Keratinocyte (primary cell): ENCODE measurements at regions not wholly inside any gene's neighbourhood (a gene's known extent, or its start where the extent isn't known, plus 50 kb on each side); places are given as distances from the start of the nearest gene placed in this dataset.

Source experiments
- DNase-seq: peaks from one replicate; pipeline ENCODE4 v3.0.0-alpha.2; 2011; ENCODE audit warnings: low read depth, missing footprints, low spot score
- FAIRE-seq: peaks from 2 replicates; lab custom pipeline; 2011; peaks lifted over from hg19 to GRCh38; lab: Jason Lieb, UNC
- H2AFZ ChIP-seq: 2 replicates; pipeline ENCODE4 v1.6.0; 2012; ENCODE audit warnings: low read length, control low read depth, inconsistent platforms; ENCODE audit not compliant: control insufficient read depth
- H3K27ac ChIP-seq: 2 replicates; pipeline ENCODE4 v1.5.1; 2011; ENCODE audit warnings: low read length; ENCODE audit not compliant: control insufficient read depth, insufficient read depth
- H3K27me3 ChIP-seq: 3 replicates; pipeline ENCODE4 v1.6.0; 2011; ENCODE audit warnings: low read length; ENCODE audit not compliant: control insufficient read depth, insufficient read depth; ENCODE audit errors: extremely low read depth
- H3K36me3 ChIP-seq, 2 experiments: 2 replicates in 1 of 2; 3 replicates in 1 of 2; pipeline ENCODE4 v1.5.1; 2011; ENCODE audit warnings: low read length in 2 of 2, mild to moderate bottlenecking in 1 of 2; ENCODE audit not compliant: control insufficient read depth in 2 of 2, insufficient read depth in 2 of 2; ENCODE audit errors: extremely low read depth in 1 of 2
- H3K4me1 ChIP-seq: 3 replicates; pipeline ENCODE4 v1.5.1; 2011; ENCODE audit warnings: low read length; ENCODE audit not compliant: control insufficient read depth, insufficient read depth; ENCODE audit errors: extremely low read depth
- H3K4me2 ChIP-seq: 3 replicates; pipeline ENCODE4 v1.6.0; 2011; ENCODE audit warnings: low read depth, low read length; ENCODE audit not compliant: control insufficient read depth, insufficient read depth; ENCODE audit errors: extremely low read depth
- H3K4me3 ChIP-seq, 3 experiments: fragments of 200-600 bp in 1 of 3; sonication (generic) in 1 of 3; 2 replicates in 2 of 3; 3 replicates in 1 of 3; pipeline ENCODE4 v1.5.1; 2011 to 2016; ENCODE audit warnings: low read length in 3 of 3, mild to moderate bottlenecking in 3 of 3, control low read depth in 2 of 3, inconsistent platforms in 1 of 3, low read depth in 1 of 3, mixed read lengths in 1 of 3, mixed run types in 1 of 3, moderate library complexity in 1 of 3; ENCODE audit not compliant: control insufficient read depth in 2 of 3, insufficient read depth in 2 of 3; ENCODE audit errors: extremely low read depth in 1 of 3
- H3K79me2 ChIP-seq: 2 replicates; pipeline ENCODE4 v1.6.0; 2012; ENCODE audit warnings: low read length; ENCODE audit not compliant: control insufficient read depth, insufficient read depth
- H3K9ac ChIP-seq: 3 replicates; pipeline ENCODE4 v1.6.0; 2011; ENCODE audit warnings: low read length; ENCODE audit not compliant: control insufficient read depth, insufficient read depth; ENCODE audit errors: extremely low read depth
- H3K9me1 ChIP-seq: 3 replicates; pipeline ENCODE4 v1.6.0; 2011; ENCODE audit warnings: low read length; ENCODE audit not compliant: control insufficient read depth, insufficient read depth; ENCODE audit errors: extremely low read depth
- H3K9me3 ChIP-seq: 2 replicates; pipeline ENCODE4 v1.5.1; 2012; ENCODE audit warnings: low read depth, low read length; ENCODE audit not compliant: control insufficient read depth
- H4K20me1 ChIP-seq: 3 replicates; pipeline ENCODE4 v1.6.0; 2011; ENCODE audit warnings: low read length; ENCODE audit not compliant: control insufficient read depth, insufficient read depth; ENCODE audit errors: extremely low read depth
- CTCF ChIP-seq, 3 experiments: IDR thresholded peaks in 1 of 3; conservative IDR thresholded peaks in 1 of 3; optimal IDR thresholded peaks in 1 of 3; 2 replicates in 2 of 3; 3 replicates in 1 of 3; pipeline versions ENCODE3 to v1.5.1; 2011; ENCODE audit warnings: low read length in 3 of 3, mild to moderate bottlenecking in 3 of 3, moderate library complexity in 2 of 3, control low read depth in 1 of 3, inconsistent platforms in 1 of 3; ENCODE audit not compliant: insufficient read depth in 2 of 3; ENCODE audit errors: extremely low read depth in 1 of 3
- EZH2 ChIP-seq: IDR thresholded peaks from one replicate; pipeline ENCODE4 v1.6.1; 2012; ENCODE audit warnings: inconsistent platforms, mild to moderate bottlenecking, low read length, moderate library complexity
- dilution Hi-C: fragments of 300-500 bp; cut with MboI; formaldehyde crosslinking; loops from one replicate; pipeline ENCODE4 v1.7.0; 2020; ENCODE audit warnings: low sequenced_read_pairs; ENCODE audit not compliant: extremely low pct_ligation_motif_present

GRCh38 chr4:175927121-175927520, 115.1 kb upstream of the GPM6A start:
- DNase-seq (no peak), FAIRE-seq (no peak)
- no peak overlapping the region for H3K4me2 ChIP-seq

GRCh38 chr4:175929441-175929840, 117.4 kb upstream of the GPM6A start:
- no peak overlapping the region for H3K4me2 ChIP-seq
- H3K4me3 ChIP-seq, result no peak overlapping the region
- no peaks in the 10 kb centered on the region for H3K36me3 ChIP-seq
- H2AFZ ChIP-seq, result no peak overlapping the region
- TF ChIP-seq CTCF (optimal IDR thresholded peaks at IDR 0.05 in 1 of 3, IDR thresholded peaks at IDR 0.05 in 1 of 3, conservative IDR thresholded peaks at IDR 0.05 in 1 of 3; ENCODE audit: extremely low read depth in 1 of 3, insufficient read depth in 2 of 3, low read length in 3 of 3), result no peak
- no peak for TF ChIP-seq EZH2
- dilution Hi-C loops, result no loop called here
- no peak for FAIRE-seq
- no peaks in the 10 kb centered on the region for H3K4me1 ChIP-seq
- H3K9me1 ChIP-seq, result no peaks in the 10 kb centered on the region
- H3K27me3 ChIP-seq, result no peaks in the 10 kb centered on the region
- no peaks in the 10 kb centered on the region for H3K79me2 ChIP-seq
- H3K27ac ChIP-seq, result no peak overlapping the region
- no peak overlapping the region for H3K9ac ChIP-seq
- no peaks in the 10 kb centered on the region for H3K9me3 ChIP-seq
- no peaks in the 10 kb centered on the region for H4K20me1 ChIP-seq
- no peak for DNase-seq

More at GRCh38 chr4:175927121-175927520, 115.1 kb upstream of the GPM6A start:
- TF ChIP-seq CTCF (optimal IDR thresholded peaks at IDR 0.05 in 1 of 3, IDR thresholded peaks at IDR 0.05 in 1 of 3, conservative IDR thresholded peaks at IDR 0.05 in 1 of 3; ENCODE audit: extremely low read depth in 1 of 3, insufficient read depth in 2 of 3, low read length in 3 of 3), result no peak
- no peak for TF ChIP-seq EZH2
- H3K27ac ChIP-seq, result no peak overlapping the region
- no peak overlapping the region for H2AFZ ChIP-seq
- no peak overlapping the region for H3K9ac ChIP-seq
- dilution Hi-C loops, result no loop called here
- H3K27me3 ChIP-seq, result no peaks in the 10 kb centered on the region
- H3K4me3 ChIP-seq, result no peak overlapping the region
- no peaks in the 10 kb centered on the region for H3K9me3 ChIP-seq
- no peaks in the 10 kb centered on the region for H3K4me1 ChIP-seq
- H3K9me1 ChIP-seq, result no peaks in the 10 kb centered on the region
- no peaks in the 10 kb centered on the region for H4K20me1 ChIP-seq
- H3K79me2 ChIP-seq, result no peaks in the 10 kb centered on the region
- no peaks in the 10 kb centered on the region for H3K36me3 ChIP-seq
